ENCODE measurements at regions not wholly inside any gene's neighbourhood (a gene's known extent, or its start where the extent isn't known, plus 50 kb on each side); places are given as distances from the start of the nearest gene placed in this dataset.
"Not testable (repeated sequence)": the region's sequence is repeated elsewhere in the genome, so short reads cannot be mapped to it uniquely, and the experiment has no call there.

DNA sequence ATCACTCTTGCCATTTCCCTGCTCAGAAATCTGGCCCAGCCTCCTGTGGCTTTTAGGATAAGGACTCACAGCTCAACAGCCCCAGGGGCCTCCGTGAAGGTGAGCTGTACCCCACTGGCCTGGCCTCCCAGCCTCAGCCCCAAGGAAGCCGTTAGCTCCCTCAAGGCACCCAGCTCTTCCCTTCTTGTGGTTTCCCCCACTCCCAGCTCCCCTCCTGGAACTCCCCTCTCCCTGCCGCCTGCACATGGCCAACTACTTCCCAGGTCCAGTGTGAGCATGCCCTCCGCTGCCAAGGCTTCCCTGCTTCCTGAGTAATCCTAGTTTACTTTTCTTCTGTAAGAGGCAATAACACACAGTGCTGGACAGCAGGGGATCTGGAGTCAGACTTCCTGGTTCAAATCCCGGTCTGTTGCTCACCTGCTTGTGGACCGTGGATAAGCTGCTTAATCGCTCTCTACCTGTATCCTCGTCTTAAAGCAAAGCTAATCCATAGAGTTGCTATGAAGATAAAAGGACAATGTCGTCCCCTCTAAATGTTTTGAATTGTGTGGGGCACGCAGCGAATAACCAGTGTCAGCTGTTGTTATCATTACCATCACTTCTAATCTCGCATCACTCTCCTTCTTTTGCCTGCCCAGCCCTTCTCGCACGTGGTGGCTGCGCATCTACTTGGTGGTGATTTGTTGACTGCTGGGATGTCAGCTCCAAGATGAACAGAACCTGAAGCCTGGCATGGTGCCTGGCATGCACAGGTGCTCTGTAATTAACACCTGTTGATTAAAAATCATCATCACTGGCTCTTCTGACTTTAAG lies 86.6 kb downstream of the C5orf15 start:
- no peak for DNase-seq

DNA sequence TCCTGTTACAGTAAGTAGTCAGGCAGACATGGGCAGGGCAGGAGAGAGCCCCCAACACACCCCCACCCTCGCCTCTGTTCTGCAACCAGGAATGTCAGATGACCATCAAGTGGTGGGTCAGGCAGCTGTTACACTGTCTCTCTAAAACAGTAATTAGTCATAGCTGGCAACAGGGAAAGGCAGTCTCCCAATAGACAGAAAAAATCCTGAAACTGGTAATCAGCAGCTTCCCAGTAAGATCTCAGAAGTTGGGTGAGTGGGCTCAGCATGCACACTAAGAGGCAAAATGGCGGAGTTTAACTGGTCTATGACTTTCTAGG lies 90.2 kb downstream of the C5orf15 start:
- DNase-seq = no peak

- no peak for DNase-seq
Measured at GRCh38 chr5:133877351-133878235, 90.8 kb downstream of the C5orf15 start.

- no peak for DNase-seq
Measured at GRCh38 chr5:133876266-133876665, 92.2 kb downstream of the C5orf15 start.

- DNase-seq = no peak
Measured at GRCh38 chr5:133875179-133875578, 93.2 kb downstream of the C5orf15 start.

GRCh38 chr5:133873449-133873848 lies 95.0 kb downstream of the C5orf15 start:
- DNase-seq = no peak

DNA sequence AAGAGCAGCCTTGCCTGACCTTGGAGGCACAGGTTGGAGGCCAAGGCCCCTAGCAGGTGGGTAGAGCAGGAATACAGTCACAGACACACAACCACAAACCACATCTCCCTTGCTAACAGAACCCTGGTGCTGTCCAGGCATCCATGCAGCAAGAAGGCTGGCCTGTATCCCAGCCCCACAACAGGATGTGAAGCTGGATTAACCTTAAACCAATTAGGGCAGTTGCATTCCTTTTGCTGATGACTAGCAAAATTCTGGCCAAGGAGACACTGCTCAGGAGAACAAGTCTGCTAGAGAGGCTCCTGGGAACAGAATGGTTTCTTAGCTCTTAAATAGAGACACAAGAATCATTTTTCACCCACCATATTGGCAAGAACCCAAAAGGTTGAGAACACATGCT lies 97.8 kb downstream of the C5orf15 start:
- no peak for DNase-seq

DNA sequence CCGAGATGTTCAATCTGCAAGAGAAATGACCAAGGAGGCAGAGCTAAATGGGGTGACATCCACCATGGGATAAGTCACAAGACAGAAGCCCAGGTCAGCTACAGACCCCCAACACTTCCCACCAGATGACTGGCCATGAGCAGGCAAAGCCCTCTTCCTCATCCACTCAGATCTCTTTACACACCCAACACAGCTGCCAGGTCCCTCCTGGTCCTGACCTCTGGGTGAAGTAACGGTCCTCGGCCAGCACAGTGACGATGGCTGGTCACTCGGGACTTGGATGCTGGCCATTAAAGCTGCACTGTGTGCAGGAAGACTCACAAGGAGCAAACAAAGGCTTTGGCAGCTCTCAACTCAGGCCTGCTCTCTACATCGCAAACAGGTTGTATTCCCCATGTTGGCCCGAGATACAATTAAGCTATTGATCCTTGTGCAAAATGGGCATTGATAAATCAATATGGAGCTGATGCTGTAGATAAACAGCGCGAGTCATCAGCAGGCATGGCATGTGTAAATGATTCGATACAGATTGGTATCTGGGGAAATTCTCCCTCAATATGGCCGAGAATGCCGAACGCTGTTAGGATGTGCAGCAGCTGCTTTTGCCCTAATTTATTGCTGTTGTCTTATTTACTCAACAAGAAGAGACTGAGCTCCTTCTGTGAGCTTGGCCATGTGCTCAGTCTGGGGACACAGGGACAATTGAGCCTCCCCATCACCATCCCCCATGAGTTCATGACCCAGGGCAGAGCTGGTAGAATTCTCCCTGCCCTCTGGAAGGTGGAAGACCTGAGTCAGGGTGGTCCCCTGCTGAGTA lies 98.7 kb downstream of the C5orf15 start:
- peak; percentile 5 for DNase-seq

GRCh38 chr5:133868946-133869518 lies 99.4 kb downstream of the C5orf15 start:
- peak; percentile 79 for DNase-seq

- no peak for DNase-seq
Measured at GRCh38 chr5:133867851-133868545, 100.4 kb downstream of the C5orf15 start.

DNA sequence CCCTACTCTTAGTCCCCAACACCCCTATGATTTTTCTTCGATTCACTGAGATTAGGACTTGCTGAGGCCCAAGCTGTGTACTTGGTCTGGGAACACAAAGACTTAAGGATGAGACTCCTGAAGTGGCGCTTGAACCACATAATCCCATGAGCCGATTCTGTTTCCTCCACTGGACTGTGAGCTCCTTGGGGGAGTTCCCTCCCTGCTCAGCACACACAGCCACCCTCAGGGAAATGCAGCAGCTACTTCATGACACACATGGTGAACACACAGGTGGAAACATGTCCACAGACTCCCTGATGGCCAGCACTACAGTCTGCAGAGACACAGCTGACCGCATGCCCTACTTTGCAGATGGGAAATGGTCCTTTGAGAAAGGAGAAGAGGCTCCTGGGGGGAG lies 101.1 kb downstream of the C5orf15 start:
- no peak for DNase-seq

DNA sequence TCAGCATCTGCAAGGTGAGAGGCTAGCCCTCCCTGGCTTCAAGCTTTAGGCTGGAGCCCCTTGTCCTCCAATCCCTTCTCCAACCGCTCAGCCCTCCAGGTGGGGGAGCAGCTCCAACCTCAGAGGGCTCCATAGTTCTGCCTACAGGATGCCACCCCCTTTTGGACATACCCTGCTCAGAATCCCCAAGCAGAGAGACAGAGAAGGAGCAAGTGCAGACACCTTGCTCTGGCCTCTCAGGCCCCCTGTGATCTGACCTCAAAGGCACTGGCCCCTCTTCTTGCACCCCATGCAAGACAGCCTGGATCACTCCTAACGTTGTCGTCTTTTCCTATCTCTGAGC lies 101.6 kb downstream of the C5orf15 start:
- no peak for DNase-seq

DNA sequence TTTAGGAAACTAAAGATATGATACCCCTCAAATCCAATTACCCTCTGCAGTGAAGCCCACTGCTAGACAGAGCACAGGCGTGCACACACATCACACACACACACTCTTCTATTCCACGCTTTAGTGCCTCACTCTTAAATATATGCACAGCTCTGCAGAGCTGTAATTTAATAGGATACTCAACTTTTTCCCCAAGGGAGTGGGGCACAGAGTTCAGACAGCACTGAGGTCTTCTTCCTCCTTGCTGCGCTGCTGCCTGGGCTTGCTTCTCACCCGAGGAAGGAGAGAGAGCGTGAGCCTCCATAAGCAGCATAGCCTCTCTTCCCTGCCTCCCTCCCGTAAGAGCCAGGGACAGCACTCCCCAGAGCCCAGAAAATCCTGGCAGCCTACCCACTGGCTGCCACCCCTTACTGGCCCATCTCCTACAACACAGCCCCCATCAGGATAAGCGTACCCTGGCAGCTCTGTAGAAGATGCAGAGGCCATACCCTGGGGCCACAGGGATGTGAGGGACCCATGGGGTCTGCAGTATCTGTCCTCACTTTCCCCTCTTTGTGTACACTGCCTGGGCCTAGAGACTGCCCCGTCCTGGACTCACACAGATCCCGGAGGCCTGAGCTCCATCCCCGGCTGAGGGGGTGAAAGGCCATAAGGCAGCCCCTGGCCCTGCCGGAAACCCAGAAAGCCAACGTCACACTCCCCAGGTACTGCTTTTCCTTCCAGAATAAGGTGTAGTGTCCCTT lies 102.1 kb downstream of the C5orf15 start:
- no peak for DNase-seq

DNA sequence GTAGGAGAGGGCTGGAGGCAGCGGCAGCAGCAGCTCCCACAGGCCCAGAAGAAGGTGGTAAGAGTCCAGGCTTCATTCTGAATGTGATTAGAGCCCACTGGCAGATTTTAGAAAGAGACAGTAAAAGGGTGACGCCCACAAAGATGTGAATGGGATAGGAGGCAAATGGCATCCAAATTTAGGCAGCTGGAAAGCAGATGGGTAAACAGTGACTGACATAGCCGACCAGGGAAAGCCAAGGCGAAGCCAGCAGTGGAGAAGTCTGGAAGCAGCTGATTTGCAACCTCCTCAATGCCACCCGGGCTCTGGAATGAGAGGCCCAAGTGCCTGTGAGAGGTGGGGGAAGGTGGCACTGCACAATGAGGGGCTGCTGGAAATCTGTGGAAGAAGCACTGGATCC lies 103.3 kb downstream of the C5orf15 start:
- DNase-seq = no peak

GRCh38 chr5:133864711-133865110 lies 103.7 kb downstream of the C5orf15 start:
- no peak for DNase-seq

GRCh38 chr5:133863857-133864585 lies 104.4 kb downstream of the C5orf15 start:
- no peak for DNase-seq

- no peak for DNase-seq
Measured at GRCh38 chr5:133861161-133861737, 107.2 kb downstream of the C5orf15 start.

- DNase-seq = no peak
Measured at GRCh38 chr5:133859073-133859472, 109.4 kb downstream of the C5orf15 start.

GRCh38 chr5:133857595-133858313 lies 110.7 kb downstream of the C5orf15 start:
- DNase-seq = not testable (repeated sequence)
